A549 (cell line): ENCODE measurements at regions not wholly inside any gene's neighbourhood (a gene's known extent, or its start where the extent isn't known, plus 50 kb on each side); places are given as distances from the start of the nearest gene placed in this dataset.
"Not testable (repeated sequence)": the region's sequence is repeated elsewhere in the genome, so short reads cannot be mapped to it uniquely, and the experiment has no call there.

Source experiments
- ATAC-seq, 2 experiments: fragments of 200-7000 bp in 1 of 2; fragments of >200 bp in 1 of 2; cut with Nextera tagmentation in 1 of 2; cut with Tn5 transposase in 1 of 2; 3 replicates each; pipeline versions ENCODE4 v1.8.0 to v1.9.1; 2018 to 2020; ENCODE audit warnings: mild to moderate bottlenecking in 1 of 2, moderate library complexity in 1 of 2
- CTCF ChIA-PET: fragments of 300-600 bp; sonication (Branson Sonifier 250); formaldehyde crosslinking; extraction: SDS; loops from one replicate; lab custom pipeline; 2021; ENCODE audit warnings: antibody characterized with exemption, inconsistent platforms; lab: Yijun Ruan, JAX
- POLR2A ChIA-PET: fragments of 350-600 bp; formaldehyde crosslinking; extraction: SDS; loops from one replicate; lab custom pipeline; 2021; ENCODE audit warnings: antibody characterized with exemption, inconsistent platforms; lab: Yijun Ruan, JAX
- DNase-seq, 2 experiments: peaks; one replicate each; pipeline versions ENCODE4 v3.0.0 to v3.0.0-alpha.2; 2011 to 2016; ENCODE audit warnings: low read depth in 1 of 2, low spot score in 1 of 2
- FAIRE-seq: peaks from 2 replicates; lab custom pipeline; 2011; peaks lifted over from hg19 to GRCh38; lab: Jason Lieb, UNC
- H3K27ac ChIP-seq, 2 experiments: fragments of >200 bp; sonication (Bioruptor Twin); formaldehyde crosslinking; 3 replicates each; pipeline ENCODE4 v1.5.1; 2016 to 2017
- H3K4me1 ChIP-seq: fragments of >200 bp; sonication (Bioruptor Twin); formaldehyde crosslinking; 3 replicates; pipeline ENCODE4 v1.6.1; 2016
- H3K4me2 ChIP-seq: fragments of >200 bp; sonication (Bioruptor Twin); formaldehyde crosslinking; 3 replicates; pipeline ENCODE4 v1.6.1; 2016
- H3K4me3 ChIP-seq: fragments of >200 bp; sonication (Bioruptor Twin); formaldehyde crosslinking; 3 replicates; pipeline ENCODE4 v1.5.1; 2016
- H3K9me3 ChIP-seq: fragments of >200 bp; sonication (Bioruptor Twin); formaldehyde crosslinking; 3 replicates; pipeline ENCODE4 v1.6.1; 2016
- ATOH8 ChIP-seq: fragments of 250-450 bp; sonication (Bioruptor Pico); IDR thresholded peaks from 2 replicates; pipeline ENCODE4 v1.5.0; 2020; ENCODE audit warnings: low read depth, mild to moderate bottlenecking, moderate library complexity
- ELK1 ChIP-seq: fragments of 150-350 bp; IDR thresholded peaks from 2 replicates; pipeline ENCODE4 v1.6.1; 2014; ENCODE audit warnings: low read depth, mild to moderate bottlenecking, low read length
- EP300 ChIP-seq, 2 experiments: fragments of >200 bp; sonication (Bioruptor Twin); formaldehyde crosslinking; IDR thresholded peaks; 2 replicates in 1 of 2; 3 replicates in 1 of 2; pipeline ENCODE4 v1.6.1; 2016 to 2017
- HEYL ChIP-seq: fragments of 250-450 bp; sonication (Bioruptor Pico); IDR thresholded peaks from 2 replicates; pipeline ENCODE4 v1.8.0; 2021; ENCODE audit warnings: mild to moderate bottlenecking, moderate library complexity
- JUNB ChIP-seq: fragments of >200 bp; sonication (Bioruptor Twin); formaldehyde crosslinking; IDR thresholded peaks from 2 replicates; pipeline ENCODE4 v1.6.1; 2016
- KDM1A ChIP-seq: fragments of 200-600 bp; sonication (generic); IDR thresholded peaks from 2 replicates; pipeline ENCODE4 v1.6.1; 2016; ENCODE audit warnings: low read depth, mild to moderate bottlenecking
- KDM5A ChIP-seq: fragments of 200-600 bp; sonication (generic); IDR thresholded peaks from 2 replicates; pipeline ENCODE4 v1.6.1; 2016; ENCODE audit warnings: antibody characterized with exemption, mild to moderate bottlenecking
- MAFK ChIP-seq: fragments of 450-650 bp; IDR thresholded peaks from 2 replicates; pipeline ENCODE4 v1.6.1; 2014; ENCODE audit not compliant: partially characterized antibody
- NFE2L2 ChIP-seq: fragments of 150-350 bp; conservative IDR thresholded peaks from 2 replicates; pipeline ENCODE4 v1.6.1; 2014; ENCODE audit warnings: low read length
- PHF8 ChIP-seq: fragments of 200-600 bp; sonication (generic); IDR thresholded peaks from 2 replicates; pipeline ENCODE4 v1.6.1; 2016; ENCODE audit warnings: low read depth, mild to moderate bottlenecking, antibody characterized with exemption, moderate library complexity, borderline replicate concordance
- RARB ChIP-seq: fragments of 250-450 bp; sonication (Bioruptor Pico); IDR thresholded peaks from 2 replicates; pipeline ENCODE4 v1.8.0; 2021; ENCODE audit warnings: mild to moderate bottlenecking, moderate library complexity
- TFCP2L1 ChIP-seq: fragments of 250-450 bp; sonication (Bioruptor Pico); IDR thresholded peaks from 2 replicates; pipeline ENCODE4 v1.5.0; 2021; ENCODE audit warnings: mild to moderate bottlenecking
- TP53 ChIP-seq: fragments of 250-450 bp; sonication (Bioruptor Pico); IDR thresholded peaks from 2 replicates; pipeline ENCODE4 v1.5.0; 2021; ENCODE audit warnings: mild to moderate bottlenecking, moderate library complexity
- ZC3H11A ChIP-seq: fragments of 450-650 bp; IDR thresholded peaks from 2 replicates; pipeline ENCODE4 v1.6.1; 2014; ENCODE audit warnings: antibody characterized with exemption, mild to moderate bottlenecking
- ZNF302 ChIP-seq: fragments of 250-450 bp; sonication (Bioruptor Pico); IDR thresholded peaks from 2 replicates; pipeline ENCODE4 v1.9.0; 2021; ENCODE audit warnings: inconsistent platforms, mild to moderate bottlenecking, moderate library complexity
- WGBS: methylation state at CpG from one replicate; pipeline ENCODE4 v1.1.6; 2017; ENCODE audit errors: missing lambda C conversion rate; 5-methylcytosine and 5-hydroxymethylcytosine counted together

GRCh38 chr15:67947254-67948039 lies 106.7 kb upstream of the PIAS1 start:
- no peak overlapping the region for H3K4me3 ChIP-seq
- no peak for DNase-seq
- TF ChIP-seq HEYL (CRISPR knock-in tag) (no peak), MAFK (peak; percentile 85)
- no peak for FAIRE-seq
- H3K4me1 ChIP-seq, result peaks cover 27% of the 10 kb centered on the region
- peak overlapping the region; percentile 43 to 67; a peak in 4 of 6 replicates for H3K27ac ChIP-seq
- ChIA-PET POLR2A (interaction anchor here (2.1 kb wide), 1 partner anchor 32 kb away, joined by 12 read pairs; no protein-coding TSS in a partner anchor), CTCF (interaction anchor here (1.2 to 3.6 kb wide), 7 partner anchors 7 to 84 kb away, joined by 3 to 11 read pairs (median 5); no protein-coding TSS in a partner anchor)
- no peaks in the 10 kb centered on the region for H3K9me3 ChIP-seq
- H3K4me2 ChIP-seq, result peak overlapping the region; percentile 61
- ATAC-seq, result no peak
- 70% methylated on average over 8 of the region's 8 CpGs for WGBS

GRCh38 chr15:67948215-67948614 lies 105.9 kb upstream of the PIAS1 start:
- 85% methylated on average over 2 of the region's 2 CpGs for WGBS
- ChIA-PET CTCF (interaction anchor here (0.6 to 3.6 kb wide), 3 partner anchors 10 to 1204 kb away, joined by 3 to 11 read pairs (median 5); no protein-coding TSS in a partner anchor), POLR2A (no interaction called here)
- ATAC-seq (no peak), FAIRE-seq (peak; percentile 43), DNase-seq (no peak)
- Histone ChIP-seq H3K4me1 (peaks cover 27% of the 10 kb centered on the region), H3K9me3 (no peaks in the 10 kb centered on the region), H3K27ac (peak overlapping the region in 1 of 2 experiments; percentile 67; a peak in 1 of 6 replicates), H3K4me2 (no peak overlapping the region), H3K4me3 (no peak overlapping the region)
- no peak for TF ChIP-seq ZC3H11A
- TF ChIP-seq PHF8, result no peak
- TF ChIP-seq KDM1A, result peak; percentile 67; the same call in 1 of the 2 replicates

- FAIRE-seq, H3K4me3 ChIP-seq, ATAC-seq, POLR2A ChIA-PET, DNase-seq, CTCF ChIA-PET, H3K4me2 ChIP-seq, H3K27ac ChIP-seq, H3K9me3 ChIP-seq: not testable (repeated sequence)
- H3K4me1 ChIP-seq, result peaks cover 17% of the 10 kb centered on the region
- WGBS, result 66% methylated on average over 3 of the region's 3 CpGs
Observed at GRCh38 chr15:67951187-67951586, 102.9 kb upstream of the PIAS1 start.

- ChIA-PET CTCF (no interaction called here), POLR2A (no interaction called here)
- H3K4me1 ChIP-seq, result no peaks in the 10 kb centered on the region
- 84% methylated on average over 2 of the region's 2 CpGs for WGBS
- no peak for TF ChIP-seq KDM1A
- no peak for TF ChIP-seq HEYL (CRISPR knock-in tag)
- no peak for TF ChIP-seq NFE2L2
- TF ChIP-seq JUNB, result no peak
- TF ChIP-seq ZNF302 (CRISPR knock-in tag), result no peak
- TF ChIP-seq TFCP2L1 (CRISPR knock-in tag), result no peak
- no peak for TF ChIP-seq EP300 (IDR thresholded peaks at IDR 0.05)
- TF ChIP-seq ATOH8 (CRISPR knock-in tag), result no peak
- no peak for TF ChIP-seq RARB (CRISPR knock-in tag)
- no peak for TF ChIP-seq KDM5A
- TF ChIP-seq MAFK, result no peak
- TF ChIP-seq ELK1, result no peak
- TF ChIP-seq TP53 (CRISPR knock-in tag), result no peak
- ATAC-seq (no peak), DNase-seq (no peak), FAIRE-seq (no peak)
- H3K4me3 ChIP-seq, result no peak overlapping the region
- no peak overlapping the region for H3K27ac ChIP-seq
- no peaks in the 10 kb centered on the region for H3K9me3 ChIP-seq
- H3K4me2 ChIP-seq, result no peak overlapping the region
Observed at GRCh38 chr15:67953299-67953698, 100.8 kb upstream of the PIAS1 start.
